ENCODE measurements at regions not wholly inside any gene's neighbourhood (a gene's known extent, or its start where the extent isn't known, plus 50 kb on each side); places are given as distances from the start of the nearest gene placed in this dataset.

DNA sequence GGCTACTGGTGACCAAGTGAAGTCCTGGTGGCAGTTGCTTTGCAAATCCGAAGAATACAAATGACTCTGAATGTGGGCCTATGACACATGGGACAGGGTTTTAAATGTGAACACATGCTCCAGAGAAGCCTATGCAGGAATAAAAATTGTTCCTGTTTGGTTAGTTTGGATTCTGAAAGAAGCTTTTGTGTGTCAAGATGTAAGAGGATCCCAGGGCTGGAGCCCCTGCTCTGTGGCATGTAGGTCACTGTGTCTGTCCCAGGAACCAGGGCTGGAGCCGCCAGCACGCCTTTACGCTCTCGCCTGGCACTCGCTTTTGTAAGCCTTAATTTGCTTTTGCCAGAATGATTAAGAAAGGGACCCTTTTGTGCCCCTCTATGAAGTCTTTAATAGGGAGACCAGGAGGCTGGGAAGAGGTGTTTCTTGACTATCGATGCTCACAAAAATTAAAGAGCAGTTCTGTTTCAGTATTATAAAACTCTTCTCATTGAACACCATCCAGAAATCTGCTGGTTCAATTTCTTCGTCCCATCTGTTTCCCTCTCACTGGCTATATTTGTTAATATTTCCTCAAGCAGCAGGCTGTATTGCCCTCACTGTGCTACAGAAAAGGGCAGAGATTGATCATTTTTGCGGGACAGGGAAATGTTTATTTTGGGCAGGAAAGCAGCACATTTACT is 532.7 kb upstream of the POU3F3 start:
- TF ChIP-seq, protein P1, sequence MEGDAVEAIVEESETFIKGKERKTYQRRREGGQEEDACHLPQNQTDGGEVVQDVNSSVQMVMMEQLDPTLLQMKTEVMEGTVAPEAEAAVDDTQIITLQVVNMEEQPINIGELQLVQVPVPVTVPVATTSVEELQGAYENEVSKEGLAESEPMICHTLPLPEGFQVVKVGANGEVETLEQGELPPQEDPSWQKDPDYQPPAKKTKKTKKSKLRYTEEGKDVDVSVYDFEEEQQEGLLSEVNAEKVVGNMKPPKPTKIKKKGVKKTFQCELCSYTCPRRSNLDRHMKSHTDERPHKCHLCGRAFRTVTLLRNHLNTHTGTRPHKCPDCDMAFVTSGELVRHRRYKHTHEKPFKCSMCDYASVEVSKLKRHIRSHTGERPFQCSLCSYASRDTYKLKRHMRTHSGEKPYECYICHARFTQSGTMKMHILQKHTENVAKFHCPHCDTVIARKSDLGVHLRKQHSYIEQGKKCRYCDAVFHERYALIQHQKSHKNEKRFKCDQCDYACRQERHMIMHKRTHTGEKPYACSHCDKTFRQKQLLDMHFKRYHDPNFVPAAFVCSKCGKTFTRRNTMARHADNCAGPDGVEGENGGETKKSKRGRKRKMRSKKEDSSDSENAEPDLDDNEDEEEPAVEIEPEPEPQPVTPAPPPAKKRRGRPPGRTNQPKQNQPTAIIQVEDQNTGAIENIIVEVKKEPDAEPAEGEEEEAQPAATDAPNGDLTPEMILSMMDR (IDR thresholded peaks at IDR 0.05), result no peak
- TF ChIP-seq POLR2A (IDR thresholded peaks at IDR 0.05) (no peak), EP300 (IDR thresholded peaks at IDR 0.05) (no peak), POLR2AphosphoS5 (IDR thresholded peaks at IDR 0.05) (no peak)
